ENCODE measurements at regions not wholly inside any gene's neighbourhood (a gene's known extent, or its start where the extent isn't known, plus 50 kb on each side); places are given as distances from the start of the nearest gene placed in this dataset.

- TF ChIP-seq, protein P1, sequence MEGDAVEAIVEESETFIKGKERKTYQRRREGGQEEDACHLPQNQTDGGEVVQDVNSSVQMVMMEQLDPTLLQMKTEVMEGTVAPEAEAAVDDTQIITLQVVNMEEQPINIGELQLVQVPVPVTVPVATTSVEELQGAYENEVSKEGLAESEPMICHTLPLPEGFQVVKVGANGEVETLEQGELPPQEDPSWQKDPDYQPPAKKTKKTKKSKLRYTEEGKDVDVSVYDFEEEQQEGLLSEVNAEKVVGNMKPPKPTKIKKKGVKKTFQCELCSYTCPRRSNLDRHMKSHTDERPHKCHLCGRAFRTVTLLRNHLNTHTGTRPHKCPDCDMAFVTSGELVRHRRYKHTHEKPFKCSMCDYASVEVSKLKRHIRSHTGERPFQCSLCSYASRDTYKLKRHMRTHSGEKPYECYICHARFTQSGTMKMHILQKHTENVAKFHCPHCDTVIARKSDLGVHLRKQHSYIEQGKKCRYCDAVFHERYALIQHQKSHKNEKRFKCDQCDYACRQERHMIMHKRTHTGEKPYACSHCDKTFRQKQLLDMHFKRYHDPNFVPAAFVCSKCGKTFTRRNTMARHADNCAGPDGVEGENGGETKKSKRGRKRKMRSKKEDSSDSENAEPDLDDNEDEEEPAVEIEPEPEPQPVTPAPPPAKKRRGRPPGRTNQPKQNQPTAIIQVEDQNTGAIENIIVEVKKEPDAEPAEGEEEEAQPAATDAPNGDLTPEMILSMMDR (IDR thresholded peaks at IDR 0.05): no peak
- TF ChIP-seq, protein P2, sequence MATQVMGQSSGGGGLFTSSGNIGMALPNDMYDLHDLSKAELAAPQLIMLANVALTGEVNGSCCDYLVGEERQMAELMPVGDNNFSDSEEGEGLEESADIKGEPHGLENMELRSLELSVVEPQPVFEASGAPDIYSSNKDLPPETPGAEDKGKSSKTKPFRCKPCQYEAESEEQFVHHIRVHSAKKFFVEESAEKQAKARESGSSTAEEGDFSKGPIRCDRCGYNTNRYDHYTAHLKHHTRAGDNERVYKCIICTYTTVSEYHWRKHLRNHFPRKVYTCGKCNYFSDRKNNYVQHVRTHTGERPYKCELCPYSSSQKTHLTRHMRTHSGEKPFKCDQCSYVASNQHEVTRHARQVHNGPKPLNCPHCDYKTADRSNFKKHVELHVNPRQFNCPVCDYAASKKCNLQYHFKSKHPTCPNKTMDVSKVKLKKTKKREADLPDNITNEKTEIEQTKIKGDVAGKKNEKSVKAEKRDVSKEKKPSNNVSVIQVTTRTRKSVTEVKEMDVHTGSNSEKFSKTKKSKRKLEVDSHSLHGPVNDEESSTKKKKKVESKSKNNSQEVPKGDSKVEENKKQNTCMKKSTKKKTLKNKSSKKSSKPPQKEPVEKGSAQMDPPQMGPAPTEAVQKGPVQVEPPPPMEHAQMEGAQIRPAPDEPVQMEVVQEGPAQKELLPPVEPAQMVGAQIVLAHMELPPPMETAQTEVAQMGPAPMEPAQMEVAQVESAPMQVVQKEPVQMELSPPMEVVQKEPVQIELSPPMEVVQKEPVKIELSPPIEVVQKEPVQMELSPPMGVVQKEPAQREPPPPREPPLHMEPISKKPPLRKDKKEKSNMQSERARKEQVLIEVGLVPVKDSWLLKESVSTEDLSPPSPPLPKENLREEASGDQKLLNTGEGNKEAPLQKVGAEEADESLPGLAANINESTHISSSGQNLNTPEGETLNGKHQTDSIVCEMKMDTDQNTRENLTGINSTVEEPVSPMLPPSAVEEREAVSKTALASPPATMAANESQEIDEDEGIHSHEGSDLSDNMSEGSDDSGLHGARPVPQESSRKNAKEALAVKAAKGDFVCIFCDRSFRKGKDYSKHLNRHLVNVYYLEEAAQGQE (IDR thresholded peaks at IDR 0.05; ENCODE audit: insufficient read depth in 1 of 2, low read depth in 2 of 2, low read length in 1 of 2): no peak
- TF ChIP-seq POLR2AphosphoS5 (IDR thresholded peaks at IDR 0.05; ENCODE audit: low read depth, low read length) (no peak), TCF7L2 (IDR thresholded peaks at IDR 0.05; ENCODE audit: low read depth, low read length) (no peak), SIN3A (IDR thresholded peaks at IDR 0.05; ENCODE audit: borderline replicate concordance, insufficient read depth, low read depth, low read length) (no peak)
Observed at GRCh38 chr14:85112762-85113161, 417.2 kb upstream of the FLRT2 start.
